GM06990 (cell line): ENCODE measurements at regions not wholly inside any gene's neighbourhood (a gene's known extent, or its start where the extent isn't known, plus 50 kb on each side); places are given as distances from the start of the nearest gene placed in this dataset.

Source experiments
- DNase-seq: peaks from one replicate; pipeline ENCODE4 v3.0.0-alpha.2; 2011; ENCODE audit not compliant: insufficient read length; ENCODE audit errors: extremely low read depth
- H3K27me3 ChIP-seq: replicated peaks from 2 replicates; pipeline ENCODE4 v1.6.0; 2011; ENCODE audit warnings: low read length; ENCODE audit not compliant: control insufficient read depth, insufficient read depth
- H3K36me3 ChIP-seq: 2 replicates; pipeline ENCODE4 v1.5.1; 2011; ENCODE audit warnings: low read length; ENCODE audit not compliant: control insufficient read depth, insufficient read depth
- H3K4me3 ChIP-seq: replicated peaks from 2 replicates; pipeline ENCODE4 v1.5.1; 2011; ENCODE audit warnings: low read depth, mild to moderate bottlenecking, control low read depth, low read length
- CTCF ChIP-seq: IDR thresholded peaks from 2 replicates; pipeline ENCODE4 v1.5.1; 2011; ENCODE audit warnings: low read length, control low read depth, mild to moderate bottlenecking, inconsistent platforms; ENCODE audit not compliant: insufficient read depth, poor library complexity, severe bottlenecking

DNA sequence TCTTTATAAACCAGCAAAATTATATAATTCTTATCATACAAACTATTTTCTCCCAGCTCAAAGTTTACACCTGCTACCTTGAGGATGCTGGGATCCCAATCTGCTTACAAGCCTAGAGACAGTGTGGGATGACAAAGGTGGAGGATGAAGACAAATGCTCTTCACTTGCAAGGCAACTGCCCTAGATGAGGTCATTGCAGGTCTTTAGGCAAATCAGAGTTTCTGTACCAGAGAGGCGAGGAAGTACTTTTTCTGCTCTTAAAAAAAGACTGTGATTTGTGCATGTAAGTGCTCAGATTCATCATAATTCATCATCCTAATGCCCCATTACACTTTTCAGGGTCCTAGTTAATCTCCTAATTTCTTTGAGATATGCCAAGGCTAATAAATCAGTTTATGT lies 376.1 kb downstream of the ZPLD1 start:
- H3K4me3 ChIP-seq, result no peak overlapping the region
- DNase-seq, result no peak
- no peaks in the 10 kb centered on the region for H3K27me3 ChIP-seq
- H3K36me3 ChIP-seq, result no peaks in the 10 kb centered on the region
- no peak for TF ChIP-seq CTCF

DNA sequence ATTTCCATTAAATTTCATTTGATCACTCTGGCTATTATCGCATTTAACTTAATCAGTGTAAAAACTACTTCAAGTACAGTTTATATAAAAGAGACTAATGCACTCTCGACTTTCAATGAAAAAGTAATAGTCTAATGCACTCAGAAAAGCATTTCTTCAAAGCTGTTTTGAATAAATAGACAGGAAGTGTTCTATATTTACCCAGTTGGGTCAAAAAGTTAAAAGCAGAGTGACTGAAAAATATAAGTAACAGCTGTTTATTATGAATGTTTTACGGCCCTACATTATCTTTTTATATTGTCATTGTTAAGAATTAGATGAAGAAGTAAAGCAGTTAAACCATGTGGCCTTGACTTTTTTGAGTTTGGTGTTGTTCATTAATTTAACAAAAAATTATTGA lies 391.8 kb downstream of the ZPLD1 start:
- Histone ChIP-seq H3K4me3 (no peak overlapping the region), H3K36me3 (no peaks in the 10 kb centered on the region), H3K27me3 (no peaks in the 10 kb centered on the region)
- DNase-seq, result no peak
- no peak for TF ChIP-seq CTCF

DNA sequence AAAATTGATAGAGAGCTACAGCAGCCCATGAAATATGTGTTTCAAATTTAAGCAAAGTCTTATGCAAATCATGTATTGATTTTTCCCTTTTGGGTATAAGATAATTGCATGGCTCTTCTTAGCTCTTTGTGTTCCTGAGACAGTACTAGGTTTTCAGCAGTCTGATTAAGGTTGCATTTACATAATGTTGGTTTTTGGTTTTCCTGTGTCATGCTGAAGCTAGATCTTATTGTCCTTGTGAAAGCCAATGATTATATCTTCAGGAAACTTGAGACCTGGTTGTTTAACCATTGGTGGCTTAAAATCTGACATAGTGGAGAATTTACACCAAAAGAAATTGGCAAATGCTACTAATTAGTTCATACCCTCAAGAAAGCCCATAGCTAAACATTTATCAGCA lies 392.6 kb downstream of the ZPLD1 start:
- no peak for TF ChIP-seq CTCF
- no peak overlapping the region for H3K4me3 ChIP-seq
- no peaks in the 10 kb centered on the region for H3K27me3 ChIP-seq
- no peak for DNase-seq
- H3K36me3 ChIP-seq, result no peaks in the 10 kb centered on the region

- H3K36me3 ChIP-seq, result no peaks in the 10 kb centered on the region
- H3K4me3 ChIP-seq, result no peak overlapping the region
- TF ChIP-seq CTCF, result no peak
- H3K27me3 ChIP-seq, result no peaks in the 10 kb centered on the region
- DNase-seq, result no peak
Observed at GRCh38 chr3:102830415-102830814, 395.6 kb downstream of the ZPLD1 start.

- TF ChIP-seq CTCF, result no peak
- Histone ChIP-seq H3K4me3 (no peak overlapping the region), H3K36me3 (no peaks in the 10 kb centered on the region), H3K27me3 (no peaks in the 10 kb centered on the region)
- no peak for DNase-seq
Observed at GRCh38 chr3:102841866-102842265, 407.1 kb downstream of the ZPLD1 start.

- H3K27me3 ChIP-seq, result no peaks in the 10 kb centered on the region
- H3K36me3 ChIP-seq, result no peaks in the 10 kb centered on the region
- no peak overlapping the region for H3K4me3 ChIP-seq
- TF ChIP-seq CTCF, result no peak
- no peak for DNase-seq
Observed at GRCh38 chr3:102866845-102867244, 432.0 kb downstream of the ZPLD1 start.
